GM19467 (cell line): ENCODE measurements at regions not wholly inside any gene's neighbourhood (a gene's known extent, or its start where the extent isn't known, plus 50 kb on each side); places are given as distances from the start of the nearest gene placed in this dataset.

Experiments used
- ATAC-seq: cut with Tn5 transposase; IDR thresholded peaks from one replicate; pipeline ENCODE4 v1.9.1; 2021; ENCODE audit warnings: mild to moderate bottlenecking, moderate library complexity; ENCODE audit not compliant: unreplicated experiment

- no peak for ATAC-seq
These were observed 199.3 kb downstream of the TFAP2C start for GRCh38 chr20:56828402-56828801.

- no peak for ATAC-seq
These were observed 200.8 kb downstream of the TFAP2C start for GRCh38 chr20:56829788-56830385.

- ATAC-seq: no peak
These were observed 202.7 kb downstream of the TFAP2C start for GRCh38 chr20:56831795-56832194.

- ATAC-seq: no peak
These were observed 204.3 kb downstream of the TFAP2C start for GRCh38 chr20:56833427-56833826.

GRCh38 chr20:56835829-56836550 is 206.9 kb downstream of the TFAP2C start:
- no peak for ATAC-seq

GRCh38 chr20:56839222-56839621 is 210.1 kb downstream of the TFAP2C start:
- ATAC-seq: no peak

GRCh38 chr20:56839786-56840185 is 210.7 kb downstream of the TFAP2C start:
- no peak for ATAC-seq

- no peak for ATAC-seq
These were observed 211.7 kb downstream of the TFAP2C start for GRCh38 chr20:56840716-56841261.

- no peak for ATAC-seq
These were observed 212.3 kb downstream of the TFAP2C start for GRCh38 chr20:56841346-56841908.

- no peak for ATAC-seq
These were observed 212.9 kb downstream of the TFAP2C start for GRCh38 chr20:56842056-56842455.

GRCh38 chr20:56843386-56843785 is 214.3 kb downstream of the TFAP2C start:
- ATAC-seq: no peak

GRCh38 chr20:56843817-56844216 is 214.7 kb downstream of the TFAP2C start:
- no peak for ATAC-seq

GRCh38 chr20:56845546-56846086 is 216.5 kb downstream of the TFAP2C start:
- no peak for ATAC-seq

- no peak for ATAC-seq
These were observed 219.5 kb downstream of the TFAP2C start for GRCh38 chr20:56848561-56848960.

- ATAC-seq: no peak
These were observed 222.4 kb downstream of the TFAP2C start for GRCh38 chr20:56851552-56851951.

GRCh38 chr20:56855708-56856107 is 226.6 kb downstream of the TFAP2C start:
- no peak for ATAC-seq

GRCh38 chr20:56857950-56858349 is 228.8 kb downstream of the TFAP2C start:
- no peak for ATAC-seq

GRCh38 chr20:56859039-56859800 is 230.1 kb downstream of the TFAP2C start:
- ATAC-seq: no peak

GRCh38 chr20:56859801-56860261 is 230.7 kb downstream of the TFAP2C start:
- ATAC-seq: no peak

GRCh38 chr20:56860413-56860812 is 231.3 kb downstream of the TFAP2C start:
- no peak for ATAC-seq

- ATAC-seq: no peak
These were observed 232.5 kb downstream of the TFAP2C start for GRCh38 chr20:56861590-56861989.
